ENCODE measurements at regions not wholly inside any gene's neighbourhood (a gene's known extent, or its start where the extent isn't known, plus 50 kb on each side); places are given as distances from the start of the nearest gene placed in this dataset.

- DNase-seq = no peak
Measured at GRCh38 chr15:68500363-68501258, 68.6 kb upstream of the ITGA11 start.

GRCh38 chr15:68501259-68501591, 69.3 kb upstream of the ITGA11 start:
- no peak for DNase-seq

GRCh38 chr15:68501616-68502015, 69.7 kb upstream of the ITGA11 start:
- DNase-seq = no peak

- DNase-seq = no peak
Measured at GRCh38 chr15:68502398-68502901, 70.5 kb upstream of the ITGA11 start.

GRCh38 chr15:68503213-68503612, 71.2 kb upstream of the ITGA11 start:
- DNase-seq = no peak

- peak; percentile 78 for DNase-seq
Measured at GRCh38 chr15:68503791-68504680, 72.1 kb upstream of the ITGA11 start.

GRCh38 chr15:68504681-68505170, 72.8 kb upstream of the ITGA11 start:
- peak; percentile 36 for DNase-seq

GRCh38 chr15:68506071-68506470, 72.7 kb upstream of the CORO2B start:
- no peak for DNase-seq

GRCh38 chr15:68507447-68507846, 71.3 kb upstream of the CORO2B start:
- DNase-seq = no peak

- no peak for DNase-seq
Measured at GRCh38 chr15:68508485-68509189, 70.2 kb upstream of the CORO2B start.

GRCh38 chr15:68510558-68510957, 68.2 kb upstream of the CORO2B start:
- DNase-seq = no peak

- DNase-seq = peak; percentile 84
Measured at GRCh38 chr15:68511073-68511991, 67.5 kb upstream of the CORO2B start.

- DNase-seq = no peak
Measured at GRCh38 chr15:68512052-68512451, 66.7 kb upstream of the CORO2B start.

GRCh38 chr15:68512598-68512997, 66.2 kb upstream of the CORO2B start:
- no peak for DNase-seq

GRCh38 chr15:68515371-68516095, 63.3 kb upstream of the CORO2B start:
- no peak for DNase-seq

- peak; percentile 75 for DNase-seq
Measured at GRCh38 chr15:68517285-68517761, 61.5 kb upstream of the CORO2B start.

- DNase-seq = no peak
Measured at GRCh38 chr15:68518046-68518445, 60.7 kb upstream of the CORO2B start.

- no peak for DNase-seq
Measured at GRCh38 chr15:68518785-68519430, 59.9 kb upstream of the CORO2B start.

- peak; percentile 97 for DNase-seq
Measured at GRCh38 chr15:68524753-68525584, 53.8 kb upstream of the CORO2B start.
